Type B pancreatic cell (in vitro differentiated cells): ENCODE measurements at regions not wholly inside any gene's neighbourhood (a gene's known extent, or its start where the extent isn't known, plus 50 kb on each side); places are given as distances from the start of the nearest gene placed in this dataset.

Experiments
- DNase-seq: peaks from one replicate; pipeline ENCODE4 v3.0.0; 2021; ENCODE audit warnings: mixed read lengths; ENCODE audit not compliant: unreplicated experiment; ENCODE audit errors: extremely low spot score
- H3K27ac Mint-ChIP-seq: 2 replicates; pipeline ENCODE4 v1.8.0; 2021; ENCODE audit warnings: mild to moderate bottlenecking, mixed read lengths
- H3K27me3 Mint-ChIP-seq: 2 replicates; pipeline ENCODE4 v1.8.0; 2021; ENCODE audit warnings: mixed read lengths
- H3K36me3 Mint-ChIP-seq: 2 replicates; pipeline ENCODE4 v1.8.0; 2021; ENCODE audit warnings: mixed read lengths
- H3K4me1 Mint-ChIP-seq: one replicate; pipeline ENCODE4 v1.8.0; 2021; ENCODE audit warnings: mixed read lengths; ENCODE audit not compliant: unreplicated experiment
- H3K4me3 Mint-ChIP-seq: 2 replicates; pipeline ENCODE4 v1.8.0; 2021; ENCODE audit warnings: mild to moderate bottlenecking, mixed read lengths
- H3K9me3 Mint-ChIP-seq: 2 replicates; pipeline ENCODE4 v1.8.0; 2021; ENCODE audit warnings: mixed read lengths
- CTCF ChIP-seq: fragments of 200-600 bp; sonication (generic); conservative IDR thresholded peaks from 2 replicates; pipeline ENCODE4 v1.5.0; 2021; ENCODE audit warnings: antibody characterized with exemption, mild to moderate bottlenecking

GRCh38 chr6:156725712-156726111 lies 51.5 kb upstream of the ARID1B start:
- Mint-ChIP-seq H3K36me3 (no peaks in the 10 kb centered on the region), H3K4me1 (peaks cover 11% of the 10 kb centered on the region), H3K9me3 (no peaks in the 10 kb centered on the region), H3K27me3 (no peaks in the 10 kb centered on the region), H3K27ac (no peak overlapping the region), H3K4me3 (no peak overlapping the region)
- TF ChIP-seq CTCF, result no peak
- no peak for DNase-seq

- DNase-seq, result no peak
- Mint-ChIP-seq H3K27ac (peak overlapping the region; percentile 75), H3K4me3 (peak overlapping the region; percentile 68), H3K9me3 (no peaks in the 10 kb centered on the region), H3K36me3 (no peaks in the 10 kb centered on the region), H3K4me1 (peaks cover 17% of the 10 kb centered on the region), H3K27me3 (no peaks in the 10 kb centered on the region)
- TF ChIP-seq CTCF, result no peak
Observed at GRCh38 chr6:156720691-156721685, 56.2 kb upstream of the ARID1B start.

- no peaks in the 10 kb centered on the region for H3K9me3 Mint-ChIP-seq
- H3K27me3 Mint-ChIP-seq, result no peaks in the 10 kb centered on the region
- peak overlapping the region; percentile 86 for H3K27ac Mint-ChIP-seq
- no peak for TF ChIP-seq CTCF
- H3K36me3 Mint-ChIP-seq, result no peaks in the 10 kb centered on the region
- peaks cover 17% of the 10 kb centered on the region for H3K4me1 Mint-ChIP-seq
- peak; percentile 79 for DNase-seq
- peak overlapping the region; percentile 78 for H3K4me3 Mint-ChIP-seq
Observed at GRCh38 chr6:156719720-156720563, 57.2 kb upstream of the ARID1B start.

GRCh38 chr6:156719395-156719719 lies 57.8 kb upstream of the ARID1B start:
- Mint-ChIP-seq H3K36me3 (no peaks in the 10 kb centered on the region), H3K27me3 (no peaks in the 10 kb centered on the region), H3K4me3 (peak overlapping the region; percentile 78), H3K9me3 (no peaks in the 10 kb centered on the region), H3K27ac (peak overlapping the region; percentile 86), H3K4me1 (peaks cover 17% of the 10 kb centered on the region)
- no peak for DNase-seq
- TF ChIP-seq CTCF, result no peak

GRCh38 chr6:156718647-156719394 lies 58.4 kb upstream of the ARID1B start:
- peaks cover 17% of the 10 kb centered on the region for H3K4me1 Mint-ChIP-seq
- no peak overlapping the region for H3K27ac Mint-ChIP-seq
- no peak for TF ChIP-seq CTCF
- DNase-seq, result no peak
- no peak overlapping the region for H3K4me3 Mint-ChIP-seq
- H3K36me3 Mint-ChIP-seq, result no peaks in the 10 kb centered on the region
- no peaks in the 10 kb centered on the region for H3K9me3 Mint-ChIP-seq
- H3K27me3 Mint-ChIP-seq, result no peaks in the 10 kb centered on the region
